OCI-LY7 (cell line): ENCODE measurements at regions not wholly inside any gene's neighbourhood (a gene's known extent, or its start where the extent isn't known, plus 50 kb on each side); places are given as distances from the start of the nearest gene placed in this dataset.

Source experiments
- BruUV-seq: library from RNA; stranded (reverse); fragments of 400-500 nt; replicated peaks from 2 replicates; lab custom pipeline; 2021; lab: Mats Ljungman, UMichigan
- CTCF ChIA-PET: fragments of 300-600 bp; sonication (Branson Sonifier 250); formaldehyde crosslinking; loops from one replicate; lab custom pipeline; 2022; ENCODE audit warnings: antibody characterized with exemption; ENCODE audit not compliant: unreplicated experiment; lab: Charles Lee
- POLR2A ChIA-PET: fragments of 300-600 bp; sonication (Branson Sonifier 250); formaldehyde crosslinking; loops from one replicate; lab custom pipeline; 2022; ENCODE audit warnings: antibody characterized with exemption; lab: Charles Lee
- DNase-seq: peaks from one replicate; pipeline ENCODE4 v3.0.0-alpha.2; 2015; ENCODE audit warnings: low spot score
- H2AFZ ChIP-seq: fragments of 200-600 bp; sonication (generic), shearing (Covaris generic); 2 replicates; pipeline ENCODE4 v1.6.1; 2014; ENCODE audit warnings: mild to moderate bottlenecking, antibody characterized with exemption, low read length, moderate library complexity
- H3K27ac ChIP-seq: fragments of 200-600 bp; sonication (generic); 2 replicates; pipeline ENCODE4 v1.5.1; 2014; ENCODE audit warnings: mixed run types, low read depth, mild to moderate bottlenecking, moderate library complexity, low read length, inconsistent platforms; ENCODE audit not compliant: poor library complexity, severe bottlenecking
- H3K36me3 ChIP-seq: fragments of 200-600 bp; sonication (generic); 2 replicates; pipeline ENCODE4 v1.6.1; 2014; ENCODE audit warnings: mild to moderate bottlenecking, antibody characterized with exemption, low read length, moderate library complexity, mixed read lengths; ENCODE audit not compliant: insufficient read depth
- H3K4me1 ChIP-seq: fragments of 200-600 bp; sonication (generic); 2 replicates; pipeline ENCODE4 v1.5.1; 2014; ENCODE audit warnings: mild to moderate bottlenecking, low read length; ENCODE audit not compliant: insufficient read depth, poor library complexity, severe bottlenecking
- H3K4me2 ChIP-seq: fragments of 200-600 bp; sonication (generic); 2 replicates; pipeline ENCODE4 v1.6.1; 2014; ENCODE audit warnings: mild to moderate bottlenecking, low read length
- H3K4me3 ChIP-seq: fragments of 200-600 bp; sonication (generic); 2 replicates; pipeline ENCODE4 v1.5.1; 2014; ENCODE audit warnings: mild to moderate bottlenecking, low read depth, low read length; ENCODE audit not compliant: poor library complexity, severe bottlenecking
- H3K79me2 ChIP-seq: fragments of 200-600 bp; sonication (generic); 2 replicates; pipeline ENCODE4 v1.6.1; 2016; ENCODE audit warnings: low read depth, mild to moderate bottlenecking, low read length, moderate library complexity, mixed read lengths; ENCODE audit not compliant: insufficient read depth
- H3K9me2 ChIP-seq: fragments of 200-600 bp; sonication (generic); 2 replicates; pipeline ENCODE4 v1.6.1; 2016; ENCODE audit warnings: mild to moderate bottlenecking, low read length, mixed read lengths; ENCODE audit not compliant: insufficient read depth
- H3K9me3 ChIP-seq: fragments of 200-600 bp; sonication (generic); 2 replicates; pipeline ENCODE4 v1.6.1; 2014; ENCODE audit warnings: mild to moderate bottlenecking, mixed run types, low read length, mixed read lengths
- H4K20me1 ChIP-seq: fragments of 200-600 bp; sonication (generic); 2 replicates; pipeline ENCODE4 v1.6.1; 2014; ENCODE audit warnings: mild to moderate bottlenecking, antibody characterized with exemption, low read length, moderate library complexity, mixed read lengths; ENCODE audit not compliant: insufficient read depth
- CTCF ChIP-seq: fragments of 200-600 bp; sonication (generic); conservative IDR thresholded peaks from 2 replicates; pipeline ENCODE4 v1.5.1; 2014; ENCODE audit warnings: mild to moderate bottlenecking, antibody characterized with exemption, low read length, moderate library complexity, mixed read lengths
- EZH2phosphoT487 ChIP-seq: fragments of 200-600 bp; sonication (generic); IDR thresholded peaks from 2 replicates; pipeline ENCODE4 v1.6.1; 2018; ENCODE audit warnings: low read depth, borderline replicate concordance, mild to moderate bottlenecking, mixed run types, antibody characterized with exemption, low read length, moderate library complexity, mixed read lengths
- intact Hi-C: fragments of 100-400 bp; cut with micrococcal nuclease; formaldehyde crosslinking; loops from one replicate; pipeline ENCODE4 v1.10.0; 2022; ENCODE audit not compliant: unreplicated experiment

GRCh38 chr14:40796168-40796567 is 810.5 kb upstream of the LRFN5 start:
- Histone ChIP-seq H3K36me3 (no peaks in the 10 kb centered on the region), H3K9me2 (no peaks in the 10 kb centered on the region), H3K4me2 (no peak overlapping the region), H3K4me3 (no peak overlapping the region), H4K20me1 (no peaks in the 10 kb centered on the region), H3K27ac (no peak overlapping the region), H2AFZ (no peak overlapping the region), H3K4me1 (no peaks in the 10 kb centered on the region), H3K79me2 (no peaks in the 10 kb centered on the region), H3K9me3 (no peaks in the 10 kb centered on the region)
- POLR2A ChIA-PET = no interaction called here
- intact Hi-C loops = no loop called here
- CTCF ChIA-PET = no interaction called here
- TF ChIP-seq EZH2phosphoT487 = no peak
- no peak for TF ChIP-seq CTCF
- no peak for DNase-seq
- no TSS peak for BruUV-seq

GRCh38 chr14:40784860-40785259 is 821.8 kb upstream of the LRFN5 start:
- Histone ChIP-seq H3K4me2 (no peak overlapping the region), H3K4me1 (no peaks in the 10 kb centered on the region), H3K79me2 (no peaks in the 10 kb centered on the region), H2AFZ (no peak overlapping the region), H3K4me3 (no peak overlapping the region), H3K36me3 (no peaks in the 10 kb centered on the region), H4K20me1 (no peaks in the 10 kb centered on the region), H3K27ac (no peak overlapping the region), H3K9me3 (0 out of 2 replicates have a peak, but pooled peaks cover 6% of the 10 kb centered on the region), H3K9me2 (no peaks in the 10 kb centered on the region)
- intact Hi-C loops = no loop called here
- DNase-seq = no peak
- BruUV-seq = no TSS peak
- ChIA-PET POLR2A (no interaction called here), CTCF (no interaction called here)
- TF ChIP-seq CTCF = no peak

- no peak for DNase-seq
- ChIA-PET POLR2A (no interaction called here), CTCF (no interaction called here)
- TF ChIP-seq CTCF = no peak
- TF ChIP-seq EZH2phosphoT487 = no peak
- Histone ChIP-seq H3K9me2 (no peaks in the 10 kb centered on the region), H3K27ac (no peak overlapping the region), H3K4me1 (no peaks in the 10 kb centered on the region), H3K4me2 (no peak overlapping the region), H3K9me3 (0 out of 2 replicates have a peak, but pooled peaks cover 9% of the 10 kb centered on the region), H2AFZ (no peak overlapping the region), H4K20me1 (no peaks in the 10 kb centered on the region), H3K36me3 (no peaks in the 10 kb centered on the region), H3K79me2 (no peaks in the 10 kb centered on the region), H3K4me3 (no peak overlapping the region)
- no TSS peak for BruUV-seq
- intact Hi-C loops = no loop called here
Observed at GRCh38 chr14:40762685-40763084, 844.0 kb upstream of the LRFN5 start.
